NCI-H524 (cell line): ENCODE measurements at regions not wholly inside any gene's neighbourhood (a gene's known extent, or its start where the extent isn't known, plus 50 kb on each side); places are given as distances from the start of the nearest gene placed in this dataset.

Source experiments
- DNase-seq, 2 experiments: peaks; one replicate each; lab custom pipeline; 2025; lab: John Stamatoyannopoulos, UW

- DNase-seq = no peak
Observed at GRCh38 chr6:170135821-170136471, 154.9 kb downstream of the DLL1 start.

- no peak for DNase-seq
Observed at GRCh38 chr6:170135461-170135820, 155.4 kb downstream of the DLL1 start.

- DNase-seq = no peak
Observed at GRCh38 chr6:170134471-170135440, 156.1 kb downstream of the DLL1 start.

DNA sequence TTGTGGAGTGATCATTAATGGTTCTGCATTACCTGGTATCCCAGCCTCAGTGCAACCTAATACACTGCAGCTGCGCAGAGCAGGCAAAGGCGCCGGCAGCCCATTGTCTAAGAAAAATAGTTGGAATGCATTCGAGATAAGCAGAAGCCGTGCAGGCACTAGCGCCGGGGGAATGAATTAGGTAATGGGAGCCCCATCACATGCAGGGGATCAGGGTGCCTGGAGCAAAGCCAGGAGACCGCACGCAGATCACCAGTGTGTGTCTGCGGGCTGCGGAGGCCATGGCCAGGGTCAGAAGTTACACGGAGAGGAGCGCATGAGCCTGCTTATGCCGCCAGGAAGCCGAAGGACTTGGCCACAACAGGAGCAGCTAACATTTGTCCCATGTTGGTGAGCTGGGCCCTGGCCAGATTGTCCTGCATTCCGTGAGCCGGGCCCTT lies 156.8 kb downstream of the DLL1 start:
- no peak for DNase-seq

DNA sequence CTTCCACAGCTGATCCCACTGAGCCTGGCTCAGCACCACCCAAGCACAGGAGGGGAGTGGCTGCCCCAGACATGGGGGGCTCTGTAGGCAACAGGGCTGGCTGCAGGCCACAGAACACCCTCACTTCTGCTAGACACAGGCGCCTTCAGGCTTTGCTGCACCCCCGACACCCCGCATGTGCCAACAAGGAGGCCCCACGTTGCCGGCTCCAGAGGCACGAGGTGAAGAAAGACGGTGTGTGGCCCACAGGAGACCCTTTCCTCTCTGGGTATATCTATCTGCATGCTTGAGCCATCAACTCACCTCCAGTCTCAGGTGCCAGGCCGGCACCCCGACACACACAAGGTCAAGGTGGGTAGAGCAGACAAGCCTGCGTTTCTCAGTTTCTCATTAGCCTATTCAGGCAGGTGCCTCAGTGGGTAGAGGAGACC lies 158.3 kb downstream of the DLL1 start:
- no peak for DNase-seq

GRCh38 chr6:170132011-170132521 lies 158.8 kb downstream of the DLL1 start:
- no peak for DNase-seq

- DNase-seq = no peak
Observed at GRCh38 chr6:170131351-170131750, 159.5 kb downstream of the DLL1 start.

GRCh38 chr6:170130771-170131241 lies 160.1 kb downstream of the DLL1 start:
- no peak for DNase-seq

DNA sequence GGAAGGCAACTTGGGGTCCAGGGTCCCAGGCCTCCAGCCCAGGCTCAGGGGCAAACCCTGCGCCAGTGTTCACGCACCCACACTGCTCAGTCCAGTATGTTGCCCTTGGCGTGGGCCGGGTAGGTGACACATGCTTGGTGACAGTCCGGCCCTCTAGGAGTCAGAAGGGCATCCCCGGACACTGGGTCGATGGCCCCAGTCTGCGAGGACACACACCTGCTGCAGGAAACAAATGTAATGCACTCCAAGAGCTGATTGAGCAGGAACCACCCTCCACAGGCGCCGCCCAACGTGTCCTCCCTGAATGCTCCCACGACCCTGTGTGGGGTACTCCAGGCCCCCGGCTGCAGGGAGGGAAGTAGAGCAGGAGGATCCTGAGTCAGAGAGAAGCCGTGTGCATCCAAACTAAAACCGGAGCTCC lies 160.7 kb downstream of the DLL1 start:
- DNase-seq = no peak

- DNase-seq = peak; percentile 27 to 69
Observed at GRCh38 chr6:170129691-170130171, 161.1 kb downstream of the DLL1 start.

DNA sequence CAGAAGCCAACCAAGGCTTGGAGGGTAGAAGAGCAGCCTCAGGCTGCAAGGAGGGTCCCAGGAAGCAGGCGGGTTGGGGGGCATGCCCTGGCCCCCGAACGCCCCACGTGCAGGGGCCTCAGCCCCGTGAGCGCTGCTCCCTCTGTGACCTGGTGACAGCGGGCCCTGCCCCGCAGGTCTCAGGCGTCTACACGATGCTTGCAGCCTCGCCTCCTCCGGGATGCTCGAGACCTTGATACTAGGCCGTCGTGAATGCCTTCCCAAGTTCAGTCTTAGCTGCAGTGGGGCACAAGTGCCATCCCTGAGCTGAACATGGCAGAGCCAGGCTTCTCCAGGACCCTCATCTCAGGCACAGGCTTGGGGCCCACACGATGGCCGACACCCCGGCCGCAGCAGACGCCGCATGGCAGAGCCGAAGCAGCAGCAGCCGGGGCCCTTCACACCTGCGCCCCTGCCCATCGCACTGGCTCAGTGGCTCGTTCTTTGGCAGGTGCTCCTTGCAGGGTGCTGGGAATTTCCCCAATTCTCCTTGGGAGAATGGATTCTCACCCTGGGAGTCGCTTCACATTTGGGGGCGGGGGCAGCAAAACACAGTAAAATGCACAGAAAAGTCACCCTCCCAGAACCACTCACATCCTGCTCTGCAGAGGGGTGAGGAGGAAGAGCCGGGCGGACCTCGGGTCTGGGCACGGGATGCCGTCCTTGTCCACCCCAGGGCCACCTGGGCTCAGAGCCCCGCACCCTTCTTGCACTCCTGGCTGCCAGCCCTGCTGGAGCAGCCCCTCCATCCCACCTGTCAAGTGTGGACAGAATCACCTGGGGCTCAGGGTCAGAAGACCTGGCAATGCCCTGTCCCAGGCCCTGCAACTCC lies 161.8 kb downstream of the DLL1 start:
- no peak for DNase-seq

GRCh38 chr6:170128346-170128745 lies 162.5 kb downstream of the DLL1 start:
- DNase-seq = no peak

- DNase-seq = no peak
Observed at GRCh38 chr6:170127151-170127550, 163.7 kb downstream of the DLL1 start.

DNA sequence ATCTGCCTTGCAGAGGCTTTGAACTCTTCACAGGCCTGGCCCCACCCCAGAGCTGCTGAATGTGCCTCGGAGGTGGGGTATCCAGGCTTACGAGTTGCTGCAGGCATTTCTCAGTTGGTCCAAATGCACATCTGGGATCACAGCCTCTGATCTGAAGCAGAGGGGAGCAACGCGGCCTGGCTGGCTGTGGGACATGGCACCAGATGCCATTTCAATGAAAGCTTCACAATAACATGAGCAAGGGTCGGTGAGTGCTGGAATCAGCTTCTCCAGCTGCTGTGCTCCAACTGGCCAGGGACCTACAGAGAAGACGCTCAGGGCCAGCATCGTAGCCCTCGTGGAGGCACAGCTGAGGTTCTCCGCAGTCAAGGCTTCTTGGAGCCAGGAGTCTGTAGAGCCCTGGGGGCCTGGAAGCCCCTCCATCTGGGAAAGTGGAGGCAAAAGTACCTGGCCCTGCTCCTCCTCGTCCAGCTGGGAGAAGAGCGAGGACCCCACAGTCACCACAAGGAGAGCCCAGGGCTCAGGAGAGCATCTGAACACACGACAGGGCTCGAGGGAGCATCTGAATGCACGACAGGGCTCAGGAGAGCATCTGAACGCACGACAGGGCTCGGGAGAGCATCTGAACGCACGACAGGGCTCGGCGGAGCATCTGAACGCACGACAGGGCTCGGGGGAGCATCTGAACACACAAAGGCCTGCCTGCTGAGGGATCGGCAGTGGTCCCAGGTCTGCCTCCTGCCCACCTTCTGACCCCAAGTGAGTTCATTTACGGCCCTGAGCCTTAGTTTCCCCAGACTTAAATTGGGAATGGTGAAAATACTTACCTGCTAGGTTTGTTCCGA lies 165.2 kb downstream of the DLL1 start:
- DNase-seq = no peak

GRCh38 chr6:170124836-170125235 lies 166.0 kb downstream of the DLL1 start:
- DNase-seq = no peak

- no peak for DNase-seq
Observed at GRCh38 chr6:170124150-170124549, 166.7 kb downstream of the DLL1 start.

- no peak for DNase-seq
Observed at GRCh38 chr6:170122651-170123050, 168.2 kb downstream of the DLL1 start.

DNA sequence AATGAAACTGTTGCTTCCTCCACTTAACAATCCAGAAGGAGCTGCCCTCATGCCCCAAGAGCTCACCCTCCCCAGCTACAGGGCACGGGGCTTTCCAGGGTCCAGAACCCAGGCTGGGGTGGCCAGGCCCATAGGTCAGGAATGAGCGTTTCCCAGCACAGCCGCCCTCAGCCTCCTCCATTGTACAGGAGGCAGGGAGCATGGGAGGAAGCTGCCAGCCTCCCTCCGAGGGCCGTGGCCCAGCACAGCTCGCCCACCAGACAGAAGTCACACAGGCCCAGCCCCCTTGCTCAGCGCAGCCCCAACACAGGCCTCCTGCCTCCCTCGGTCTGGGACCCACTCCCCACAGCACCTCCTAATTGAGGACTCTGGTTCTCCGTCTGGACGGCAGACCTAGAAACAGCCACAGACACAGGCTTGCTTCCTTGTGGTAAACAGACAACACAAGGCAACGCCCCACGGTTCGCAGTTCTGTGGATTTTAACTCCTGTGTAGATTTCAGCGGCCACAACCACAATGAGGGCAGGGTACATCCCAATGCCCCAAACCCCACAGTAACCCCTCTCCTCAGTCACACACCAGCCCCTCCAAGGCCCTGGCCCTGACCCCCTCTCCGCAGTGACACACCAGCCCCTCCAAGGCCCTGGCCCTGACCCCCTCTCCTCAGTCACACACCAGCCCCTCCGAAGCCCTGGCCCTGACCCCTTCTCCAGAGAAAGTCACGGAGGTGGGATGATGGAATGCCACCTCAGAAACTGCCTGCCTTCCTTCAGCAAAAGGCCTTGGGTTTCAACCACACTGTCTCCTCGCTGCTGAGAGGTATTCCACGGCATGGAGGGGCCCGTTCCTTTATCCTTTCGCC lies 173.5 kb downstream of the DLL1 start:
- no peak for DNase-seq

DNA sequence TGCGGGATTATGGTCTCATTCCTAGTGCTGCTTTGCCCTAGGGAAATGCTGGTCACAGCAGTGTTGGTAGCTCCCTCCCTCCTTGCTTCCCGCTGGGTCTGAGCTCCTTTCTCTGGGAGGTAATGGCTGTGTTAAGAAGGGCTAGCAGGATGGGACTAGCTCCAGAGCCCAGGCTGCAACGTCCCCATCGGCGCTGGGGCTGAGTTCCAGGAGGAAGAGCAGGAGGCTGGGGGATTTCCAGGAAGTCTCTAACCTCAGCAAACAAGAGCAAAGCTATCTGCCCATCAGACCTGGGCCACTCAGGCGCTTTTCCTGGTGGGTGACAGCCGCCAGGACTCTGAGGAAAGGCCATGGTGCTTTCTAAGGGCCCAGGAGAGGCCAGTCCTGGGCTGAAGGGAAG lies 174.2 kb downstream of the DLL1 start:
- DNase-seq = no peak
